HEK293 (cell line): ENCODE measurements at regions not wholly inside any gene's neighbourhood (a gene's known extent, or its start where the extent isn't known, plus 50 kb on each side); places are given as distances from the start of the nearest gene placed in this dataset.

Experiments used
- CTCF ChIP-seq: fragments of 450-650 bp; formaldehyde crosslinking; IDR thresholded peaks from 2 replicates; pipeline ENCODE4 v1.5.1; 2016; ENCODE audit warnings: missing biosample characterization, missing genetic modification characterization
- REPIN1 ChIP-seq: fragments of 450-650 bp; formaldehyde crosslinking; IDR thresholded peaks from 2 replicates; pipeline ENCODE4 v1.5.1; 2017; ENCODE audit warnings: missing biosample characterization, missing genetic modification characterization, low read depth

- no peak for TF ChIP-seq REPIN1 (tag by site-specific recombination)
- TF ChIP-seq CTCF, result no peak
These were observed 65.4 kb upstream of the NABP1 start for GRCh38 chr2:191612496-191612895.
